PC-3 (cell line): ENCODE measurements at regions not wholly inside any gene's neighbourhood (a gene's known extent, or its start where the extent isn't known, plus 50 kb on each side); places are given as distances from the start of the nearest gene placed in this dataset.
A peak's percentile ranks its signal among the peaks of the same experiment; 100 is the strongest.

Experiments
- ATAC-seq: fragments of 200-7000 bp; cut with Tn5 transposase; 2 replicates; pipeline ENCODE4 v1.9.1; 2020; ENCODE audit warnings: mild to moderate bottlenecking, moderate library complexity
- BruUV-seq: library from RNA; stranded (reverse); fragments of 400-500 nt; replicated peaks from 2 replicates; lab custom pipeline; 2021; lab: Mats Ljungman, UMichigan
- CTCF ChIA-PET: fragments of 300-600 bp; sonication (Branson Sonifier 250); formaldehyde crosslinking; loops from one replicate; lab custom pipeline; 2022; ENCODE audit warnings: antibody characterized with exemption; lab: Charles Lee
- POLR2A ChIA-PET: fragments of 300-600 bp; sonication (Branson Sonifier 250); formaldehyde crosslinking; loops from one replicate; lab custom pipeline; 2022; ENCODE audit warnings: antibody characterized with exemption; ENCODE audit not compliant: unreplicated experiment; lab: Charles Lee
- DNase-seq: peaks from one replicate; pipeline ENCODE4 v3.0.0-alpha.2; 2015
- H2AFZ ChIP-seq: fragments of 300-600 bp; sonication (generic); 2 replicates; pipeline ENCODE4 v1.6.0; 2016; ENCODE audit warnings: antibody characterized with exemption, low read length
- H3F3A ChIP-seq: fragments of 300-600 bp; sonication (generic); one replicate; pipeline ENCODE4 v1.6.0; 2017; ENCODE audit warnings: antibody characterized with exemption, low read length, control low read depth, mild to moderate bottlenecking; ENCODE audit not compliant: unreplicated experiment
- H3K27ac ChIP-seq: fragments of 300-600 bp; sonication (generic); 2 replicates; pipeline ENCODE4 v1.5.1; 2016; ENCODE audit warnings: mild to moderate bottlenecking, low read length
- H3K27me3 ChIP-seq: fragments of 300-600 bp; sonication (generic); 2 replicates; pipeline ENCODE4 v1.6.1; 2016; ENCODE audit warnings: low read length, mixed read lengths
- H3K36me3 ChIP-seq: fragments of 300-600 bp; sonication (generic); 2 replicates; pipeline ENCODE4 v1.6.1; 2016; ENCODE audit warnings: low read depth, mixed run types, low read length, mixed read lengths
- H3K4me1 ChIP-seq: fragments of 300-600 bp; sonication (generic); 2 replicates; pipeline ENCODE4 v1.5.1; 2016; ENCODE audit warnings: low read length; ENCODE audit not compliant: insufficient read depth
- H3K4me2 ChIP-seq: fragments of 300-600 bp; sonication (generic); 2 replicates; pipeline ENCODE4 v1.6.0; 2016; ENCODE audit warnings: low read length
- H3K4me3 ChIP-seq: fragments of 300-600 bp; sonication (generic); 2 replicates; pipeline ENCODE4 v1.5.1; 2016; ENCODE audit warnings: mild to moderate bottlenecking, low read length, mixed read lengths
- H3K79me2 ChIP-seq: fragments of 300-600 bp; sonication (generic); 2 replicates; pipeline ENCODE4 v1.6.1; 2017; ENCODE audit warnings: low read length, mixed read lengths
- H3K9ac ChIP-seq: fragments of 300-600 bp; sonication (generic); 2 replicates; pipeline ENCODE4 v1.6.0; 2016; ENCODE audit warnings: mild to moderate bottlenecking, low read length
- H3K9me2 ChIP-seq: fragments of 300-600 bp; sonication (generic); replicated peaks from 2 replicates; pipeline ENCODE4 v1.6.1; 2016; ENCODE audit warnings: mixed run types, low read length, mixed read lengths
- H3K9me3 ChIP-seq: fragments of 300-600 bp; sonication (generic); 2 replicates; pipeline ENCODE4 v1.6.1; 2016; ENCODE audit warnings: low read length, mixed read lengths
- H4K20me1 ChIP-seq: fragments of 300-600 bp; sonication (generic); 2 replicates; pipeline ENCODE4 v1.6.1; 2016; ENCODE audit warnings: low read length, mixed read lengths
- CTCF ChIP-seq: fragments of 300-600 bp; sonication (generic); conservative IDR thresholded peaks from 2 replicates; pipeline ENCODE4 v1.5.1; 2017; ENCODE audit warnings: antibody characterized with exemption, low read depth, mild to moderate bottlenecking, low read length
- EZH2 ChIP-seq: fragments of 300-600 bp; sonication (generic); IDR thresholded peaks from one replicate; pipeline ENCODE4 v1.6.1; 2017; ENCODE audit warnings: antibody characterized with exemption, mild to moderate bottlenecking, low read length; ENCODE audit not compliant: unreplicated experiment
- EZH2phosphoT487 ChIP-seq: fragments of 300-600 bp; sonication (generic); IDR thresholded peaks from 2 replicates; pipeline ENCODE4 v1.6.1; 2018; ENCODE audit warnings: mild to moderate bottlenecking, antibody characterized with exemption, low read length, borderline replicate concordance
- intact Hi-C: fragments of 100-400 bp; cut with micrococcal nuclease; formaldehyde crosslinking; loops from 2 replicates; pipeline ENCODE4 v1.9.0; 2023

- H3K4me3 ChIP-seq: no peak overlapping the region
- H3K4me1 ChIP-seq: peaks cover 28% of the 10 kb centered on the region
- intact Hi-C loops: no loop called here
- no peaks in the 10 kb centered on the region for H3K27me3 ChIP-seq
- ChIA-PET POLR2A (no interaction called here), CTCF (no interaction called here)
- no peak overlapping the region for H3K9ac ChIP-seq
- no peaks in the 10 kb centered on the region for H3K36me3 ChIP-seq
- no peaks in the 10 kb centered on the region for H3K79me2 ChIP-seq
- no peaks in the 10 kb centered on the region for H3K9me3 ChIP-seq
- ATAC-seq (no peak), DNase-seq (no peak)
- no peak overlapping the region for H2AFZ ChIP-seq
- H4K20me1 ChIP-seq: no peaks in the 10 kb centered on the region
- no peak overlapping the region for H3K27ac ChIP-seq
- TF ChIP-seq CTCF: no peak
- no peak for TF ChIP-seq EZH2phosphoT487
- no peak for TF ChIP-seq EZH2
- no peak overlapping the region for H3K4me2 ChIP-seq
- H3F3A ChIP-seq: no peaks in the 10 kb centered on the region
- no peaks in the 10 kb centered on the region for H3K9me2 ChIP-seq
- no TSS peak for BruUV-seq
These were observed 261.9 kb upstream of the LYZL1 start for GRCh38 chr10:29026802-29027580.

- no peaks in the 10 kb centered on the region for H4K20me1 ChIP-seq
- H3K9ac ChIP-seq: no peak overlapping the region
- H3K4me2 ChIP-seq: no peak overlapping the region
- no peak overlapping the region for H2AFZ ChIP-seq
- no peak overlapping the region for H3K27ac ChIP-seq
- H3K79me2 ChIP-seq: no peaks in the 10 kb centered on the region
- ChIA-PET POLR2A (no interaction called here), CTCF (no interaction called here)
- H3K9me3 ChIP-seq: no peaks in the 10 kb centered on the region
- BruUV-seq: no TSS peak
- no peak for DNase-seq
- no peak for ATAC-seq
- no peak overlapping the region for H3K4me3 ChIP-seq
- no peaks in the 10 kb centered on the region for H3K9me2 ChIP-seq
- intact Hi-C loops: no loop called here
- H3K36me3 ChIP-seq: no peaks in the 10 kb centered on the region
- peaks cover 31% of the 10 kb centered on the region for H3K4me1 ChIP-seq
- no peak for TF ChIP-seq EZH2phosphoT487
- TF ChIP-seq EZH2: no peak
- no peaks in the 10 kb centered on the region for H3F3A ChIP-seq
- H3K27me3 ChIP-seq: no peaks in the 10 kb centered on the region
These were observed 260.4 kb upstream of the LYZL1 start for GRCh38 chr10:29028486-29028885.

- H3K79me2 ChIP-seq: no peaks in the 10 kb centered on the region
- H3F3A ChIP-seq: no peaks in the 10 kb centered on the region
- POLR2A ChIA-PET: no interaction called here
- H3K36me3 ChIP-seq: no peaks in the 10 kb centered on the region
- no peaks in the 10 kb centered on the region for H3K9me2 ChIP-seq
- H3K9me3 ChIP-seq: no peaks in the 10 kb centered on the region
- no peaks in the 10 kb centered on the region for H3K27me3 ChIP-seq
- H3K27ac ChIP-seq: no peak overlapping the region
- CTCF ChIA-PET: no interaction called here
- H3K4me1 ChIP-seq: peaks cover 21% of the 10 kb centered on the region
- H2AFZ ChIP-seq: no peak overlapping the region
- intact Hi-C loops: loop anchor here (2.0 kb wide), 1 partner anchor 74 kb away; no protein-coding TSS in a partner anchor
- TF ChIP-seq EZH2phosphoT487: no peak
- TF ChIP-seq CTCF: no peak
- no peak for TF ChIP-seq EZH2
- H3K9ac ChIP-seq: no peak overlapping the region
- BruUV-seq: no TSS peak
- ATAC-seq: peak; percentile 84
- H3K4me2 ChIP-seq: peak overlapping the region; percentile 44
- no peak overlapping the region for H3K4me3 ChIP-seq
- no peaks in the 10 kb centered on the region for H4K20me1 ChIP-seq
- peak; percentile 28 for DNase-seq
These were observed 258.0 kb upstream of the LYZL1 start for GRCh38 chr10:29030900-29031299.
